GM18870 (cell line): ENCODE measurements at regions not wholly inside any gene's neighbourhood (a gene's known extent, or its start where the extent isn't known, plus 50 kb on each side); places are given as distances from the start of the nearest gene placed in this dataset.
"Not testable (repeated sequence)": the region's sequence is repeated elsewhere in the genome, so short reads cannot be mapped to it uniquely, and the experiment has no call there.

Experiments
- ATAC-seq: cut with Tn5 transposase; IDR thresholded peaks from one replicate; pipeline ENCODE4 v1.9.1; 2021; ENCODE audit warnings: moderate library complexity; ENCODE audit not compliant: unreplicated experiment

DNA sequence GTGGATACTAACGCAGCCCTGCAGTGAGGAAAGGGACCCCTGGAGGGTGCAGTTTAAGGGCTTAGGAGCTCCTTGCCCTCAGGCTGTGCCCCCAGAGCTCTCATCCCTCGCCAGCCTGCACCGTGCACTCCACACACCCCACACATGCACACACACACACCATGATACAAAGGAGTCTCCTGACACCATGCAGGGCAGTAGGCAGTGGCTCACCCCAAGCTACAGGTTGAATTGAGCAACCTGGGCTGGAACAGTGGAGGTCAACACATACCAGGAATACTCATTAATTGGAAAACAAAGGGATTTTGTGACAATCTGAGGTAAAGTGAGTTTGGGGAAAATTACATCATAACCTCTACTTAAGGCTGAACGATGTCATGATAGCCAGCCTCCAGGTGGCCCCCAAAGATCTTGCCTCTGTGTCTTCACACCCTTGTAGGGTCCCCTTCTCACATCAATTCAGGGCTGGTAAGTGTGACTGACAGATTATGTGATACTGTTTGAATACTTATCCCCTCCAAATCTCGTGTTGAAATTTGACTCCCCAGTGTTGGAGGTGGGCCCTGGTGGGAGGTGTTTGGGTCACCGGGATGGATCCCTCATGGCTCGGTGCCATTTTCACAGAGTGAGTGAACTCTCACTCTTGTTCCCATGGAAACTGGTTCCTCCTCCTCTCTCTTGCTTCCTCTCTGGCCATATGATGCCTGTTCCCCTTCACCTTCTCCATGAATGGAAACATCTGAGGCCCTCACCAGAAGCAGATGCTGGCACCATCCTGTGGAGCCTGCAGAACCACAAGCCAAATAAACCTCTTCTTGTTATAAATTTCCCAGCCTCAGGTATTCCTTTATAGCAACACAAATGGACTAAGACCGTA lies 111.0 kb upstream of the RAB4A start:
- no peak for ATAC-seq

DNA sequence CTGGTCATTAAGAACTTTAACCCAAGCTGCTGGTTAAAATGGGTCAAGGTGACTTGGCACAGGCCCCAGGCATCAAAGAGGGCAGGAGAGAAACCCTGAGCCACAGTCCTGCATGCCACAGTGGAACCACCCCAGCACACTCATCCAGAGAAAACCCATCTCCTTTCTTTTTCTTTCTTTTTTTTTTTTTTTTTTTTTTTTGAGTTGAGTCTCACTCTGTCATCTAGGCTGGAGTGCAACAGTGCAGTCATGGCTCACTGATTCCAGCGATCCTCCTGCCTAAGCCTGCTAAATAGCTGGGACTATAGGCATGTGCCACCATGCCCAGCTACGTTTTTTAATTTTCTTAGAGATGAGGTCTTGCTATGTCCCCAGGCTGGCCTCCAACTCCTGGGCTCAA lies 109.2 kb upstream of the RAB4A start:
- ATAC-seq, result no peak

DNA sequence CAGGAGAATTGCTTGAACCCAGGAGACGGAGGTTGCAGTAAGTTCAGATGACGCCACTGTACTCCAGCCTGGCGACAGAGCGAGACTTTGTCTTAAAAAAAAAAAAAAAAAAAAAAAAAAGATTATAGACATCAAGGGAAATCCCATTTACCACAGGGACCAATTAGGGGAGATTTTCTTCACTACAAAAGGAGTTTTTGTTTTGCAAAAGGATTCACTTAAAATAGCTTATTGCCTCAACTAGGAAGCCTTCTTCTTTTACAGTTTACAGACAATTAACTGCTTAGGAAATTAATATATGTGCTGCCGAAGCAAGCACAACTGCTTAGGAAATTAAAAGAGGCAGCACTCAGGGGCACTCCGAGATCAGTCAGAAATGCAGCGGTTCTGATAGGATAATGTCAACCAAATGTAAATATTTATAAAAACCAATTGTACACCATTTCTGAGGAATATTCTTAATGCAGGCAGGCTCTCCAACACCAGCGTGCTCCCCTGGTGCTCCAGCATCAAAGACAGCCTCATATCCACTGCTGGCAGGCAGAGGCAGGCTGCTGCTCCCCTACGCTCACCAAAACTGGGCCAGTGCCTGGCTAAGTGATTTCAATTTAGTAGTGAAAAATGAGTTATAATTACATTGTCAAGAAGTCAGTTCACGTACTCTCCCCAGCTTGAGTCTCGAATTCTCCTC lies 107.9 kb upstream of the RAB4A start:
- no peak for ATAC-seq

DNA sequence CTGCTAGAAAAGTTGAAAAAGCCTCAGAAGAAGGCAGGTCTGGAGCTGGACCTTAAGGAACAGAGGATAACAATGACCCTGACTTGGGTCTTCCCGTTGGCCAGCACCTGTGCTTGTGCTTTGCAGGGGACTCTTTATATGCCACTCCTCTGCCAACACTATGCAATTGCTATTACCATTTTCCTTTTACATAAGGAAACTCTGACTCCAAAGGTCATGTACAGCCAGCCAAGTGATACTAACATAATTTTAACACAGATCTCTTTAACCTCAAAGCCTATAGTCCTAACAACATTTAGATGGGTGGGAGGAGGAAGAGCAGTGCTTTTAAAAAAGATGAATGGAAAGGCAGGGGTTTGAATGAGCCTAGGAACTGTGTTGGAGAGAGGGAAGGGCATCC lies 106.6 kb upstream of the RAB4A start:
- no peak for ATAC-seq

DNA sequence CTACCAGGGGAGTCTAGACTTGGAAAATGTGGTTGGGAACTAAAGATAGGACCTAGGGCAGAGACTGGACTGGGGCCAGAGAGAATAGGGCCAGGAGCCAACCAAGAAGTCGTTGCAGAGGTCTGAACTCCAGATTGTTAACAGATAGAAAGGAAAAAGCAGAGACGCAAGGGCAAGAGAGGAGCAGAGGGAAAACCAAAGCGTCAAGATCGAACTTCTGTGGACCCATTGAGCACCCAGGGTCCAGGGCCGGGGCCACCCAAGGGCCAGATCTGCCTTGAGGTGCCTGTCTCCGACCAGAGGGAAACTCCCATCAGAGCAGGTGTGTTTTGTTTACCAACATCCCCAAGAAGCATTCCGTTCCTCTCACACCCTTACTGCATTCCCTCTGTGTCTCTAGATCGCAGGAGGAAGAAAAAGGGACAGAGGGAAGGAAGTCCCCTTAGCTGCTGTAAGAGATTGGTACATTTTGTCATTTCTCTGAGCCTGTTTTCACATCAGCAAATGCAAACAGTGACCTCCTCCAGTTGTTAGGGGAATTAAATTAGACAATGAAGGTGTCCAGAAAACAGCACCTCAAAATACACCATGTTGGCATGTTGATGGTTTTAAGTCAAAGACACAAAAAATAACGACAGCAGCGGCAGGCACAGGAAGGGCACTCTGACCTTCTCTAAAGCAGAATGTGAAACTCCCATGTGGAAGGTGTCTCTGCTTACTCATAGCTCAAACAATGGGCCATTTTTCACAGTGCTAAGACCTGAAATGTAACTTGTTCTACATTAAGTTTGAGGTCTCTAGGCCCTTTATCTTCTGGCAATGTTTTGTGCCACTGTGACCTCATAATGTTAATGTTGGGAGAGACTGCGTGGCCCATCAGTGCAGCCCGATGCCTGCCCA lies 105.8 kb upstream of the RAB4A start:
- no peak for ATAC-seq

DNA sequence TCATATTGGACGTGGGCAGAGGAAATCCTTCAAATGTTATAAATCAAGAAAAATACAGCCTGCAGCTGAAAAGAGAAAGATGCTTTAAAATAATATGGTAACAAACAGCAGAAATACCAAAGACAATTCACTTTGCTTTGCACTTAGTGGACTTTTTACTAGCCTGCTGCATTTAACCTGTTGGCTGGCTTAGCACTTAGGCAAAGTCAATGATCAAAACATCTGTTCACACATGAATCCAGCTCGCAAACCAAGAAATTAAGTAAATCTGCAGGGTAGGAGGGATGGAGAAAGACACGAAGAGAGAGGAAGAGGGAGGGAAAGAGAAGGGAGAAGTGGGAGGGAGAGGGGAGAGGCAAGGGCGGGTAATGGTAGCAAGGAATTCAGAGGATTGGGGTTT lies 103.6 kb upstream of the RAB4A start:
- no peak for ATAC-seq

DNA sequence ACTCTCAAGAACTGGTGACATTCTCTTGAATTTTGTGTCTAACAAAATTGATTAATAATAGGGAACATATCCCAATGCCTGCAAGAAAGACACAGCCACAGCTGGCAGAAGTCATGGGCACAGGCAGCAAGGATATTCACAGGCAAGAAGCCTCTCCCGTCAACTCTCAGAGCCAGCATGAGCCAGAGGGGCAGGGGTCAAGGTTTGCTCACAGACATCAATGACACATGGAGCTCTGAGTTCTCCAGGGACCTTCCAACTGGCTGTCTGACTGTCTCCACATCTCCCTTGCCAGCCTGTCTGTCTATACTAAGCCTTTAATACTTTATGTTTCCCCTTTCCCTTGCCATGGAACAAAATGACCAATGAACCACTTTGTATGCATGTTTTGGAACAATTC lies 101.5 kb upstream of the RAB4A start:
- no peak for ATAC-seq

DNA sequence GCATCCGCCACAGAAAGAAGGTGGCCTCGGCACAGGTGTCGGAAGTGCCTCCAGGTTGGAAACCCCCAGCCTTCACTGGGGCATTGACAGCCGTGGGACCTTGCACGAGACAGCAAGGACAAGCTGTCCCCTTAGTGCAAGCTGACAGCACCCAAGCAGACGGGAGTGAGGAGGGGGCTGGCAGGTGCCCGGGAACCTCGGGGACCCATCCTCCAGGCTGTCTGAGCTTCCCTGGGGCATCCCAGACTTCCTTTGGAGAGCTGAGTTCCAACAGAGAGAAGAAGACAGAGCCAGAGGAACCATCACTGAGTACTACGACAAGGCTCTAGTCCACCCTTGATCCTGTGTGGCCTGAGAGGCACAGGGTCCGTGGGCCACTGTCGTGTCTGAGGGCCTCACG lies 100.6 kb upstream of the RAB4A start:
- no peak for ATAC-seq

DNA sequence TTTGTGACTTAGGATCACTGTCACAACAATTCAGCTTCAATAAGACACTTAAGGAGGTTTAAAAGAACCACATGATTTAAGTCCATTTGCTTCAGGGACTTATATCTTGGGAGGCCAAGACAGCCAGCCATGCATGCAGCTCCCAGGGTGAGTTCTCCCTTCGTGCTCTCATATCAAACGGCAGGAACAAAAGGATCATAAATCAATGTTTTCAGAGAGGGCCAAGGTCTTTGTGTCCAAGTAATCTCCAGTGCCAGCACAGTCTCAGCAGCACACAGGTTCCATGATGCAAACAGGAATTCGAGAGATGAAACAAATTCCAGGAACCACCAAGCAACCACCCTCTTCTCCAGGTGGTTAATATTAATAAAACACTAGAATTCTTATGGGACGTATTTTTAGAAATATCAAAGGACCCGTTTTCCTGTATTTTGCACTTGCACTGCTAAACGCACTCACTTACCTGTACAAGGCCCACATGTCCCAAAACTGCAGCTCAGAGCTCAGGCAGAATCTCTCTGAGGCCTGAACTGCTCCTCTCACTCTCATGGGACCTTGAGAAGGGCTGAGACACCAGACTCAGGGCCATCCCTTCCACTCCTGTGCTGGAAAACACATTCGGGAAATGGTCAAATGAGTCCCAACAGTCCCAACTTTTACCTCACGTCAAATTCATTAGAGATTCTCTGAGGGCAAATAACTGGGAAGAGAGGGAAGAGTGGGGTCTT lies 100.0 kb upstream of the RAB4A start:
- no peak for ATAC-seq

DNA sequence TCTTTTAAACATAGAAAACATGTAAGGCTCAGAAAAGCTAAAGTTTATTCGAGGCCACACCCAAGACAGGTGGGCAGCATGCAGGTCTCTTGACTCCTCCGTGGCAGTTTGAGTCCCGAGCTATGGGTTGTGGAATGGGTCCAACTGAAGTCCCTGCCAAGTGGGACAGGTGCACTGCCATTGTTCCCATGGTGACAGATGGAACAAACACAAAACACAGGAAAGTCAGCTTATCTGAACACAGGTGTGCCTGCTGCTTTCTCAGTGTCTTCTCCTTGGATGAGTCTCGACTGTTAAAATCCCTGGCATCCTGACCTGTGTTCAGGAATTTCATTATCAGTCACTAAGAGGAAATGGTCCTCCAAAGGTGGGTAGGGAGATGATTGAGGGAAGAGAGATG lies 99.0 kb upstream of the RAB4A start:
- no peak for ATAC-seq

DNA sequence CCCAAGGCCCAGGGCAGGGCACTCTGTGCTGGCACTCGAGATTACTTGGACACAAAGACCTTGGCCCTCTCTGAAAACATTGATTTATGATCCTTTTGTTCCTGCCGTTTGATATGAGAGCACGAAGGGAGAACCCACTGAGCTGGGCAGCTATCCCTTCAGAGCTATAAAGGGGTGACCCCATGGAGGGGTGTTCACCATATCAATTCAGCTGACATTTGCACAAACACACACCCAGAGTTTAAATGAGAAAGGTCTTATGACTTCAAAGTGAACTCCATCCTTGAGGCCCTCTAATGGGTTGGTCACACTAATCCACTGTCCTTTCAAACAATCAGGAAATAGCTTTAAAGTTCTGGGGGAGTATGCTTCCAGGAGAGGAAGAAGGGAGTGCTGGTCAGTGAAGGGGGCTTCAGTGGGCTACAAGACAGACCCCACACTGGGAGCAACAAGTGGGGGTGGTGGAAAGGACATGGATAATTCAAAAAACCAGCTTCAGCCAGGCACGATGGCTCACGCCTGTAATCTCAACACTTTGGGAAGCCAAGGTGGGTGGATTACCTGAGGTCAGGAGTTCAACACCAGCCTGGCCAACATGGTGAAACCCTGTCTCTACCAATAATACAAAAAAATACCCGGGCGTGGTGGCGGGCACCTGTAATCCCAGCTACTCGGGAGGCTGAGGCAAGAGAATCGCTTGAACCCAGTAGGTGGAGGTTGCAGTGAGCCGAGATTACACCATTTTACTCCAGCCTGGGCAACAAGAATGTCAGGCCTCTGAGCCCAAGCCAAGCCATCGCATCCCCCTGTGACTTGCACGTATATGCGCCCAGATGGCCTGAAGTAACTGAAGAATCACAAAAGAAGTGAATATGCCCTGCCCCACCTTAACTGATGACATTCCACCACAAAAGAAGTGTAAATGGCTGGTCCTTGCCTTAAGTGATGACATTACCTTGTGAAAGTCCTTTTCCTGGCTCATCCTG lies 97.1 kb upstream of the RAB4A start:
- ATAC-seq, result not testable (repeated sequence)

DNA sequence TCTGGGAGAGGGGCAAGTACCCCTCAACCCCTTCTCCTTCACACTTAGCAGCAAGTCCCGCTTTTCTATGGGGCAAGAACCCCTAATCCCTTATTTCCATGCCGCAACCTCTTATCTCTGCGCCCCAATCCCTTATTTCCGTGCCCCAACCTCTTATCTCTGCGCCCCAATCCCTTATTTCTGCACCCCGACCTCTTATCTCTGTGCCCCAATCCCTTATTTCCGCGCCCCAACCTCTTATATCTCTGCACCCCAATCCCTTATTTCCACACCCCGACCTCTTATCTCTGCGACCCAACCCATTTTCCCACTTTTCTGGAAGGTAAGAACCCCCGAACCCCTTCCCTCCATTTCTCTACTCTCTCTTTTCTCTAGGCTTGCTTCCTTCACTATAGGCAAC lies 95.6 kb upstream of the RAB4A start:
- not testable (repeated sequence) for ATAC-seq

DNA sequence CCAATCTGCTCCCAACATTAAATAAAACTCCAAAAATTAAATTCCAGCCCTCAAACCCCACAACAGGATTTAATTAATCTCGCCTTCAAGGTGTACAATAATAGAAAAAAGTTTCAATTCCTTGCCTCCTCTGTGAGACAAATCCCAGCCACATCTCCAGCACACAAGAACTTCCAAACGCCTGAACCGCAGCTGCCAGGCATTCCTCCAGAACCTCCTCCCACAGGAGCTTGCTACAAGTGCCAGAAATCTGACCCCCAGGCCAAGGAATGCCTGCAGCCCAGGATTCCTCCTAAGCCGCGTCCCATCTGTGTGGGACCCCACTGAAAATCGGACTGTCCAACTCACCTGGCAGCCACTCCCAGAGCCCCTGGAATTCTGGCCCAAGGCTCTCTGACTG lies 94.5 kb upstream of the RAB4A start:
- ATAC-seq, result not testable (repeated sequence)

DNA sequence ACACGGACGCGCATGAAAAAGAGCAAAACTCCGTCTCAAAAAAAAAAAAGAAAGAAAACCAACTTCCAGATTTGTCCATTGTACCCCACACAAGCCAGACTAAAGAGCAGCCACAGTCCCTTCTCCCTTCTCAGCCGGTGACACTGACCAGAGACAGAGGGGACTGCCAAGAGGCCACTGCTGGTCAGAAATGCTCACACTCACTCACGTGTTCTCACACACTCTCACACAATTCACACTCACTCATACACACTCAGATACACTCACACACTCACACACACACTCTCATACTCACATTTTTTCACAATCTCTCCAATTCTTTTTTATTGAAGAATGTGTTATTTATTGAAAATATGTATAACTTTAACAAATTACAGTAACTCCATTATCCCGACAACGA lies 90.8 kb upstream of the RAB4A start:
- ATAC-seq, result no peak

DNA sequence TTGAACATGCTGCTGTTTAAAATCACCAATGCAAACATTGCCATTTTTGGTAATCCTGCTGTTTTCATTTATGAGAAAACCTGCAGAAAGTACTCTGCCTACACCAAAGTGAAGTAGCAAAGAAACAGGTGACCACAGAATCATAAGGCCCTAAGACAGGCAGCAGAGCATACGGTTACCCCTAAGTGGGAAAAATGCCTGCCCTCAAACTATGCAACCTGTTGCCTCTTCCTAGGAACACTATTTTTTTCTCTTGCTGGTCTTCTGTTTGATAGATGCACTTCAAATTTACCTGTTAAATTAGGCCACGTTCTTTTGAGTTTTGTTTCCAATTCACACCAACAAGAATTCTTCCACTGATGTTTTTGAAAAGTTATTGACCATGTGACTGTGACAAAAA lies 89.5 kb upstream of the RAB4A start:
- ATAC-seq, result no peak

DNA sequence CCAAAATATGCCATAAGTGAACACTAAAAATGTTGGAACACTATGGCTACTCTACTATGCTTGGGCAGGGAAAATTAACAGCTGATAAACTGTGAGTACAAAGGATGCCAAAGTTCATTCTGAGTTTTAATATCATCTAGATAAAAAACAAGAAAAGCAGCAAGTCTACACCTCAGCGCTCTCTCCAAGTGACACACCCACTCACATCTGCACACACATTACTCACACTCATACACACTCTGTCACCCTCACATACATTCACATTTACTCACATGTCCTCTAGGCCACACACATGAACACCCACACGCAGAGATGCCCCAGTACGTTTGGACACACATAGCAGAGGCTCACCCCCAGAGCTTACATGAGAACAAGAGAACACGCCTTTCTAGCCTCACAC lies 87.3 kb upstream of the RAB4A start:
- ATAC-seq, result no peak

DNA sequence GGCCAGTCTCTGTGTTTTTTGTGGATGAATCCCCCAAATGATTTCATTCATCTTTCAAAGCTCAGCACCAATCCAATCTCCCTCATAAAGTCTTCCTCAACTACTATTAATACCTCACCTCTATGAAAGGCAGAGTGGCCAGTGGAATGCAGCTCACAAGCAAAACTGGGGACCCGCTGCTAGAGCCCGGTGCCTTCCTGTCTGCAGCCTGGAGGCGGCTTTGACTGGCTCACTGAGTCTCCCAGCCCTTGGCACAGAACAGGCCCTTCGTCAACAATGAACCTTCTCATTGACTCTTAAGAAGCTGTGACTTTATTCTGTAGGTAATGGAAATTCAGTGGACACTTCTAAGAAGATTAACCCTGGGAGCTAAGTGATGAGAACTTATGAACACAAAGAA lies 86.8 kb upstream of the RAB4A start:
- no peak for ATAC-seq

DNA sequence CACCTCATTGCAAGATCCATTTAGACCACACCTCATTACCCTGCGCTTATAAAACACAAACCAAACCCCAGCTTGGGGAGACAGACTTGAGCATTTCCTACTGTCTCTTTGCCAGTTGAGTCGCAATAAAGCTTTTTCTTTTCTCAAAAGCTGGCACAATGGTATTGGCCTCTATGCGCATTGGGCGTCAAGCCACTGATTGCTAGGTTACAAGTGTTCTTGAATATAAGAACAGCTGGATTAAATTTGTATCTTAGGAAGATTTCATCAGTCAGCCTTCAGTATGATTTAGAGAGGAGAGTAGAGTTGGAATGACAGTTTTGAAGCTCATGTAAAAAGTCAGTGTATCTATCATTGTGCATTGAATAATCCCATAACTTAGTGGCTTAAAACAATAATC lies 84.9 kb upstream of the RAB4A start:
- ATAC-seq, result no peak

DNA sequence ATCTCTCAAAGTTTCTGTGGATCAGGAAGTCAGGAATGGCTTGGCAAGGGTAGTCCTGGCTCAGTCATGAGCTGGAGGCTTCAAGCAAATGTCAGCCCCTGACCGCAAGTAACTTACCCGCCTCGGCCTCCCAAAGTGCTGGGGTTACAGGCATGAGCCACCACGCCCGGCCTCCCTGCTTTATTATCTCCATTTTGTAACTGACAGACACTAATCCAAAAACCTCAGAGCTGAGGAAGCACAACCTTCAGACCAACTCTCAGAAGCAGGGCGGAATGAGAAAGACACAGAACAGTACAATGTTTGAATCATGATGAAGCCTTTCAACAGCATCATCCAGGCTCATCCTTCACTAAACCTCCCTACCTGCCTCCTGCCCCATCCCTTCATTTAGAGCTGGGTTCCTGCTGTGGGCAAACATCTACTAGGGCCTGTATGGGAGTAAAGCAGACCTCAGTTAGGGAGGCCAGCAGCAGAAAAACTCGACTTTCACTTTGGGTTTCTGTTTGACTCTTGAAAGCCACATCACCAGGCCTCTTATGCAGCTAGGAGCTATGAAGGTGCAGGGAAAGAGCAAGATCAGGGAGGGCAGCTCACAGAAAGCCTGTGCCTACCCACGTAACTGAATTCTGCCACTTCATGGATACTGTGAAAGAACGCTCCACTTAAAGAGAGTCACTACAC lies 84.4 kb upstream of the RAB4A start:
- ATAC-seq, result peak; percentile 90
